ENCODE measurements at regions not wholly inside any gene's neighbourhood (a gene's known extent, or its start where the extent isn't known, plus 50 kb on each side); places are given as distances from the start of the nearest gene placed in this dataset.

- no peak for DNase-seq
- H3K27me3 Mint-ChIP-seq, result peaks cover 9% of the 10 kb centered on the region
- H3K27ac Mint-ChIP-seq, result no peak overlapping the region
- no peaks in the 10 kb centered on the region for H3K36me3 Mint-ChIP-seq
- H3K9me3 Mint-ChIP-seq, result peaks cover 9% of the 10 kb centered on the region
- H3K4me3 Mint-ChIP-seq, result no peak overlapping the region
- no peaks in the 10 kb centered on the region for H3K4me1 Mint-ChIP-seq
Observed at GRCh38 chr19:31541396-31541795, 192.2 kb upstream of the TSHZ3 start.

GRCh38 chr19:31543456-31543855 lies 194.2 kb upstream of the TSHZ3 start:
- no peak overlapping the region for H3K27ac Mint-ChIP-seq
- no peak overlapping the region for H3K4me3 Mint-ChIP-seq
- no peaks in the 10 kb centered on the region for H3K4me1 Mint-ChIP-seq
- no peak for DNase-seq
- peaks cover 5% of the 10 kb centered on the region for H3K9me3 Mint-ChIP-seq
- peaks cover 9% of the 10 kb centered on the region for H3K27me3 Mint-ChIP-seq
- H3K36me3 Mint-ChIP-seq, result no peaks in the 10 kb centered on the region

DNA sequence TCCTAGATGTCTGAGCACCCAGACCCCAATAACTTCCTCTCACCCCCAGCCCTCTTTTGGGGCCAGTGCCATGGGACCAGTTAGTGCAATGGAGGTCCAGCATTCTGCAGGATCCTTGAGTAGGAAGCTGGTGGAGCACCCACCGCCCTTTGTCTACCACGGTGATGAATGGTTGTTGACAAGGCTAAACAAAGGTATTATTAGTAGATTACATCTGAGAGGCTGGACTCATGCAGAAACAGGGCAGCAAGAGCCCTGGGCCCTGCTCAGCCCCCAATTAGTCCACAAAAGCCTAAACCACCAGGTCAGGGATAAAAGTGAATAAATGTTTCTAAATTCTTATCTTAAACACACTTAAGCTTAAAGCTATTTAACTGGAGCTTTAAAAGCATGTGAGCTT lies 196.5 kb upstream of the TSHZ3 start:
- H3K4me1 Mint-ChIP-seq, result no peaks in the 10 kb centered on the region
- H3K4me3 Mint-ChIP-seq, result no peak overlapping the region
- peaks cover 5% of the 10 kb centered on the region for H3K9me3 Mint-ChIP-seq
- DNase-seq, result no peak
- H3K36me3 Mint-ChIP-seq, result no peaks in the 10 kb centered on the region
- peaks cover 9% of the 10 kb centered on the region for H3K27me3 Mint-ChIP-seq
- no peak overlapping the region for H3K27ac Mint-ChIP-seq

- Mint-ChIP-seq H3K27ac (no peak overlapping the region), H3K4me3 (no peak overlapping the region), H3K4me1 (no peaks in the 10 kb centered on the region), H3K9me3 (peaks cover 5% of the 10 kb centered on the region), H3K27me3 (peaks cover 9% of the 10 kb centered on the region), H3K36me3 (no peaks in the 10 kb centered on the region)
- no peak for DNase-seq
Observed at GRCh38 chr19:31546205-31546960, 197.1 kb upstream of the TSHZ3 start.

DNA sequence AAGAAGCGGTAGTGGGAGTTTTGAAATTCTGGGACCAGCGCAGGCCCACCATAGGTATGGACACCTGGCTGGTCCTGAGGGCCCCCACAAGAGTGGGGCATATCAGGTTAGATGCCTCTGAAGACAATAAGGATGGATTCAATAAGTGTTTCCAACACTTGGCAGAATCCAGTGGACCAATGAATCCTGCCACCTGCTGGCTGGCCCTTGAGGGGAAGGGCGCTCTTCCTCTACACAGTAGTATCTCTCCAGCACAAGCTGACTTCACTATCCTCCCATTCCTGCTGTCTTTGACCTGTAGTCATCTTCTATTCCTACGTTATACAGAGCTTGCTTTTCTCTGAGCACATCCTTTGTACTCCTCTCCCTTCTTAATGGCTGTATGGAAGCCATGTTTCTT lies 199.7 kb upstream of the TSHZ3 start:
- Mint-ChIP-seq H3K4me1 (no peaks in the 10 kb centered on the region), H3K9me3 (peaks cover 5% of the 10 kb centered on the region), H3K4me3 (no peak overlapping the region), H3K36me3 (no peaks in the 10 kb centered on the region), H3K27me3 (no peaks in the 10 kb centered on the region), H3K27ac (no peak overlapping the region)
- DNase-seq, result no peak

DNA sequence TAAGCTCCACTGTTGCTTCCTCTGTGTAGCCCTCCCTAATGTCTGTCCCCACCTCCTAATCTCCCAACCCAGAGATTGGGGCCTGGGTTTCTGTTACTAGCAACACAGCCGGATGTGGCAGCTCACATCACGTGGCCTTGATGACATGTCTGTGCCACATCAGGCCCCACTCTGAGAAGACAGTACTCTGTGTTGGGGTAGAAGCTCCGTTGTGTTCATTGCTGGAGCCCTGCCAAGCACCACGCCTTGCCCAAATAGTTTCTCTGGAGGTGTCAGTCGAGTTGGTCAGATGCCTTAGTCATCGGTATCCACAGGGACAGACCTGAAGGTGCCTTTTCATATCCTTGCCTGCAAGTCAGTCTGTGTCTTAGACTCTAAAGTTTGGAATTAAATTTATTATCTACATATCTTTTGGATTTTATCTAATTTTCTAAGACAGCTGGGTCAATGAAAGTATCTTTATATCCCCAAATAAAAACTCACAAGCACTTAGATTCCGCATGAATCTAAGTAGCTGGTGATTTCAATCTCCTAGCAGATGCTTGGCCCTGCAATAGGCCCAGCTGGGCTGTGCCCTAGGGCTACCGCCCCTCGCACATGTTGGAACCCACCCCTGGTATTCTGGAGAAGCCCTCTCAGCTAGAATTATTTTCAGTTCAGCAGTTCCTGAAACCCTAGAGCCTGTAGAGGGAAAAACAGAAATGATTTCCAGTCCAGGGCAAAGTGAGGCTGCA lies 204.0 kb upstream of the TSHZ3 start:
- Mint-ChIP-seq H3K27ac (no peak overlapping the region), H3K27me3 (no peaks in the 10 kb centered on the region), H3K9me3 (no peaks in the 10 kb centered on the region), H3K4me1 (no peaks in the 10 kb centered on the region), H3K36me3 (no peaks in the 10 kb centered on the region), H3K4me3 (no peak overlapping the region)
- no peak for DNase-seq

GRCh38 chr19:31553846-31554215 lies 204.6 kb upstream of the TSHZ3 start:
- H3K4me1 Mint-ChIP-seq, result no peaks in the 10 kb centered on the region

DNA sequence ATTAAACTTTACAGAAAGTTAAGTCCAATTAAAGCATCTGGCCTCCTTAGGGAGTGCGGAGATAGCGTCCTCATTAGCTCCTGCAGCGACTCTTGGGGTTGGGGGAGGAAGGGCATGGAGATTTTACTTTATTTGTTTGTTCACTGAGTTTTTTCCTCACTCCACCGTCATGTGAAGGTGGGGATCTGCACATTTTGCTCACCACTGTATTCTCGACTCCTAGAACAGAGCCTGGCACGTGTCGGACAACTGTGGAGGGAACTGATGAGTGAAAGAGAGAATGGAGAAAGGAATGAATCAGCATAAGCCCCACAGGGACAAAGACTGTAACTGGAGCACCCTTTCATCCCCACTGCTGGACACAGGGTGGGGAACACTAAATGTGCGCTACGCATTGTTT lies 205.1 kb upstream of the TSHZ3 start:
- H3K27me3 Mint-ChIP-seq, result no peaks in the 10 kb centered on the region
- H3K4me3 Mint-ChIP-seq, result no peak overlapping the region
- no peaks in the 10 kb centered on the region for H3K36me3 Mint-ChIP-seq
- H3K4me1 Mint-ChIP-seq, result no peaks in the 10 kb centered on the region
- H3K9me3 Mint-ChIP-seq, result no peaks in the 10 kb centered on the region
- H3K27ac Mint-ChIP-seq, result no peak overlapping the region
- no peak for DNase-seq

More at GRCh38 chr19:31553846-31554215, 204.6 kb upstream of the TSHZ3 start:
- Mint-ChIP-seq H3K27me3 (no peaks in the 10 kb centered on the region), H3K27ac (no peak overlapping the region), H3K9me3 (no peaks in the 10 kb centered on the region), H3K36me3 (no peaks in the 10 kb centered on the region), H3K4me3 (no peak overlapping the region)
- no peak for DNase-seq

- Mint-ChIP-seq H3K27ac (no peak overlapping the region), H3K9me3 (peaks cover 6% of the 10 kb centered on the region), H3K36me3 (no peaks in the 10 kb centered on the region), H3K4me1 (no peaks in the 10 kb centered on the region), H3K27me3 (no peaks in the 10 kb centered on the region), H3K4me3 (no peak overlapping the region)
- DNase-seq, result no peak
Observed at GRCh38 chr19:31555634-31556215, 206.5 kb upstream of the TSHZ3 start.

- no peaks in the 10 kb centered on the region for H3K27me3 Mint-ChIP-seq
- DNase-seq, result no peak
- no peaks in the 10 kb centered on the region for H3K36me3 Mint-ChIP-seq
- H3K27ac Mint-ChIP-seq, result no peak overlapping the region
- H3K4me3 Mint-ChIP-seq, result no peak overlapping the region
- no peaks in the 10 kb centered on the region for H3K4me1 Mint-ChIP-seq
- peaks cover 6% of the 10 kb centered on the region for H3K9me3 Mint-ChIP-seq
Observed at GRCh38 chr19:31559494-31559893, 210.3 kb upstream of the TSHZ3 start.

DNA sequence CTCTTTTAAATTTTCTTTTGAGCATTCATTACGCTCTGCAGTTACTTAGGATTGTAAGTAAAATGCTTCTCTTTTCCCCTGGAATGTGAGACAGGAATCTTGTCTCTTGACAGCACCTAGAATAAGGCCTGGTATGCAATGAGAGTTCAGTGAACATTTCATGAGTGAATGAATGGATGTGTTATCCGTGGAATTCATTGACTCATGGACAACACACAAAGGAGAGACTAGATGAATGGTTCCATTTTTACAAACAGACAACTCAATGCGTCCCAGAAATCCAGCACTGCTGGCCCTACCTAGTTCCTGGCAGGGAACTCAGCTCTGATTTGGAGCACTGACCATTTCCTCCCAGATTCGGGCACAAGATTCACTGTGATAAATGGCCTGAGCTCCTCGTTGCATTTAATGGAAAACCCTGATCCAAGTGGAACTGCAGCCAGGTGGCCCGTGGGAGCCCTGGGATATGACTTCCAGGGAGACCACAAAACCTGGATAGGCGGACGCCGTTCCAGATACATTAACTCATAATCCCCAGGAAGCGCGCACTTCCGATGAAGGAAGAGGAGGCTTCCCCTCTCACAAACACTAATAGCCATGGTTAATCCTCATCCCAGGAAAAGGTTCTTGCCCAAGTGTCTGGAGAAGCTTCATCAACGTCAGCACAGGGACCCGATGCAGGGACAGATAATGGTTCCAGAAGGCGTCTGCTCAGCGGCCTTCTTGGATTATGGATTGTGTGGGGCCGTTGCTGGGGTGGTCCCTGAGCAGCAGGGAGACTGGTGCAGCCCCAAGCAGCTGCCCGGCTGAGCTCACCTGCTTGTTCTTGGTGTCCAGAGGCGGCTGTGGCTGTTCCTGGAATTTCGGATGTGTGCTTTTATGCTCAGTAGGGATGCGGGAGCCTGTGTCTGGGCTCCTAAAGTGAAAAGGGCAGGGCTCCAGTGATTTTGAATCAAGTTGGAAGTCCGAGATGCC lies 211.1 kb upstream of the TSHZ3 start:
- Mint-ChIP-seq H3K9me3 (peaks cover 6% of the 10 kb centered on the region), H3K4me1 (no peaks in the 10 kb centered on the region), H3K4me3 (no peak overlapping the region), H3K27me3 (no peaks in the 10 kb centered on the region), H3K36me3 (no peaks in the 10 kb centered on the region), H3K27ac (no peak overlapping the region)
- DNase-seq, result no peak

- no peaks in the 10 kb centered on the region for H3K27me3 Mint-ChIP-seq
Observed at GRCh38 chr19:31562966-31563612, 213.9 kb upstream of the TSHZ3 start.

GRCh38 chr19:31567776-31568175 lies 218.5 kb upstream of the TSHZ3 start:
- no peak overlapping the region for H3K4me3 Mint-ChIP-seq
- H3K27ac Mint-ChIP-seq, result no peak overlapping the region
- H3K9me3 Mint-ChIP-seq, result no peaks in the 10 kb centered on the region
- DNase-seq, result no peak
- H3K27me3 Mint-ChIP-seq, result no peaks in the 10 kb centered on the region
- H3K36me3 Mint-ChIP-seq, result peaks cover 2% of the 10 kb centered on the region
- no peaks in the 10 kb centered on the region for H3K4me1 Mint-ChIP-seq

More at GRCh38 chr19:31562966-31563612, 213.9 kb upstream of the TSHZ3 start:
- Mint-ChIP-seq H3K4me3 (no peak overlapping the region), H3K27ac (no peak overlapping the region), H3K9me3 (peaks cover 6% of the 10 kb centered on the region), H3K4me1 (no peaks in the 10 kb centered on the region), H3K36me3 (peaks cover 2% of the 10 kb centered on the region)
- DNase-seq, result no peak

GRCh38 chr19:31568724-31569123 lies 219.5 kb upstream of the TSHZ3 start:
- Mint-ChIP-seq H3K27ac (no peak overlapping the region), H3K4me1 (no peaks in the 10 kb centered on the region), H3K36me3 (peaks cover 2% of the 10 kb centered on the region), H3K27me3 (no peaks in the 10 kb centered on the region), H3K4me3 (no peak overlapping the region), H3K9me3 (no peaks in the 10 kb centered on the region)
- DNase-seq, result no peak
